Panc1 (cell line): ENCODE measurements at regions not wholly inside any gene's neighbourhood (a gene's known extent, or its start where the extent isn't known, plus 50 kb on each side); places are given as distances from the start of the nearest gene placed in this dataset.

Source experiments
- ATAC-seq: fragments of 200-7000 bp; cut with Tn5 transposase; 2 replicates; pipeline ENCODE4 v1.9.1; 2020; ENCODE audit warnings: mild to moderate bottlenecking, moderate library complexity
- BruUV-seq: library from RNA; stranded (reverse); fragments of 400-500 nt; replicated peaks from 2 replicates; lab custom pipeline; 2021; lab: Mats Ljungman, UMichigan
- CTCF ChIA-PET: fragments of 300-600 bp; sonication (Branson Sonifier 250); formaldehyde crosslinking; loops from one replicate; lab custom pipeline; 2022; ENCODE audit warnings: antibody characterized with exemption; lab: Charles Lee
- POLR2A ChIA-PET: fragments of 300-600 bp; sonication (Branson Sonifier 250); formaldehyde crosslinking; loops from one replicate; lab custom pipeline; 2022; ENCODE audit warnings: antibody characterized with exemption; lab: Charles Lee
- DNase-seq: peaks from one replicate; pipeline ENCODE4 v3.0.0-alpha.2; 2010; ENCODE audit warnings: low read depth, low spot score
- H3K27ac ChIP-seq: 2 replicates; pipeline ENCODE4 v1.5.1; 2011; ENCODE audit warnings: mild to moderate bottlenecking, low read length, inconsistent platforms
- H3K27me3 ChIP-seq: fragments of 200-500 bp; sonication (Bioruptor generic); 2 replicates; pipeline ENCODE4 v1.6.0; 2014; ENCODE audit warnings: low read length, inconsistent platforms; ENCODE audit not compliant: control insufficient read depth, insufficient read depth
- H3K36me3 ChIP-seq: fragments of 200-500 bp; sonication (Bioruptor generic); 2 replicates; pipeline ENCODE4 v1.5.1; 2014; ENCODE audit warnings: inconsistent platforms, mild to moderate bottlenecking, low read length, moderate library complexity; ENCODE audit not compliant: control insufficient read depth, insufficient read depth
- H3K4me1 ChIP-seq: 2 replicates; pipeline ENCODE4 v1.5.1; 2011; ENCODE audit warnings: inconsistent platforms, mild to moderate bottlenecking, low read length, moderate library complexity; ENCODE audit not compliant: control insufficient read depth, insufficient read depth
- H3K4me3 ChIP-seq, 2 experiments: 2 replicates each; pipeline ENCODE4 v1.5.1; 2011 to 2012; ENCODE audit warnings: low read depth in 2 of 2, low read length in 2 of 2, mild to moderate bottlenecking in 2 of 2, inconsistent platforms in 1 of 2, moderate library complexity in 1 of 2
- H3K9me3 ChIP-seq: fragments of 200-500 bp; sonication (Bioruptor generic); 2 replicates; pipeline ENCODE4 v1.5.1; 2014; ENCODE audit warnings: low read depth, mild to moderate bottlenecking, inconsistent platforms, low read length, moderate library complexity; ENCODE audit not compliant: control insufficient read depth, insufficient read depth
- POLR2AphosphoS5 ChIP-seq: IDR thresholded peaks from 2 replicates; pipeline ENCODE4 v1.6.1; 2012; ENCODE audit warnings: mild to moderate bottlenecking, low read depth, low read length, moderate library complexity
- SIN3A ChIP-seq: IDR thresholded peaks from 2 replicates; pipeline ENCODE4 v1.6.1; 2012; ENCODE audit warnings: low read depth, mild to moderate bottlenecking, low read length, moderate library complexity, borderline replicate concordance; ENCODE audit not compliant: insufficient read depth
- TCF7L2 ChIP-seq: IDR thresholded peaks from 2 replicates; pipeline ENCODE4 v1.6.1; 2011; ENCODE audit warnings: mild to moderate bottlenecking, low read depth, low read length, inconsistent platforms
- in situ Hi-C: cut with HindIII; loops from 2 replicates; pipeline ENCODE4 v1.10.0; 2016; ENCODE audit warnings: low sequenced_read_pairs, low pct_unique_long_range_greater_than_20kb
- intact Hi-C: fragments of 100-400 bp; cut with micrococcal nuclease; formaldehyde crosslinking; loops from one replicate; pipeline ENCODE4 v1.10.0; 2022; ENCODE audit not compliant: unreplicated experiment
- TF ChIP-seq, protein P1 (sequence below), 2 experiments: IDR thresholded peaks; 2 replicates each; pipeline ENCODE4 v1.6.1; 2011 to 2012; ENCODE audit warnings: low read depth in 2 of 2, control low read depth in 1 of 2, low read length in 1 of 2, mild to moderate bottlenecking in 1 of 2, moderate library complexity in 1 of 2; ENCODE audit not compliant: insufficient read depth in 1 of 2
- TF ChIP-seq, protein P2 (sequence below): fragments of 450-650 bp; IDR thresholded peaks from 2 replicates; pipeline ENCODE4 v1.5.1; 2017; ENCODE audit warnings: mild to moderate bottlenecking

- intact Hi-C loops (no loop called here), in situ Hi-C loops (no loop called here)
- TF ChIP-seq SIN3A (no peak), POLR2AphosphoS5 (no peak), TCF7L2 (no peak)
- TF ChIP-seq, protein P1, sequence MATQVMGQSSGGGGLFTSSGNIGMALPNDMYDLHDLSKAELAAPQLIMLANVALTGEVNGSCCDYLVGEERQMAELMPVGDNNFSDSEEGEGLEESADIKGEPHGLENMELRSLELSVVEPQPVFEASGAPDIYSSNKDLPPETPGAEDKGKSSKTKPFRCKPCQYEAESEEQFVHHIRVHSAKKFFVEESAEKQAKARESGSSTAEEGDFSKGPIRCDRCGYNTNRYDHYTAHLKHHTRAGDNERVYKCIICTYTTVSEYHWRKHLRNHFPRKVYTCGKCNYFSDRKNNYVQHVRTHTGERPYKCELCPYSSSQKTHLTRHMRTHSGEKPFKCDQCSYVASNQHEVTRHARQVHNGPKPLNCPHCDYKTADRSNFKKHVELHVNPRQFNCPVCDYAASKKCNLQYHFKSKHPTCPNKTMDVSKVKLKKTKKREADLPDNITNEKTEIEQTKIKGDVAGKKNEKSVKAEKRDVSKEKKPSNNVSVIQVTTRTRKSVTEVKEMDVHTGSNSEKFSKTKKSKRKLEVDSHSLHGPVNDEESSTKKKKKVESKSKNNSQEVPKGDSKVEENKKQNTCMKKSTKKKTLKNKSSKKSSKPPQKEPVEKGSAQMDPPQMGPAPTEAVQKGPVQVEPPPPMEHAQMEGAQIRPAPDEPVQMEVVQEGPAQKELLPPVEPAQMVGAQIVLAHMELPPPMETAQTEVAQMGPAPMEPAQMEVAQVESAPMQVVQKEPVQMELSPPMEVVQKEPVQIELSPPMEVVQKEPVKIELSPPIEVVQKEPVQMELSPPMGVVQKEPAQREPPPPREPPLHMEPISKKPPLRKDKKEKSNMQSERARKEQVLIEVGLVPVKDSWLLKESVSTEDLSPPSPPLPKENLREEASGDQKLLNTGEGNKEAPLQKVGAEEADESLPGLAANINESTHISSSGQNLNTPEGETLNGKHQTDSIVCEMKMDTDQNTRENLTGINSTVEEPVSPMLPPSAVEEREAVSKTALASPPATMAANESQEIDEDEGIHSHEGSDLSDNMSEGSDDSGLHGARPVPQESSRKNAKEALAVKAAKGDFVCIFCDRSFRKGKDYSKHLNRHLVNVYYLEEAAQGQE (IDR thresholded peaks at IDR 0.05; ENCODE audit: insufficient read depth in 1 of 2, low read depth in 2 of 2, low read length in 1 of 2), result no peak
- TF ChIP-seq, protein P2, sequence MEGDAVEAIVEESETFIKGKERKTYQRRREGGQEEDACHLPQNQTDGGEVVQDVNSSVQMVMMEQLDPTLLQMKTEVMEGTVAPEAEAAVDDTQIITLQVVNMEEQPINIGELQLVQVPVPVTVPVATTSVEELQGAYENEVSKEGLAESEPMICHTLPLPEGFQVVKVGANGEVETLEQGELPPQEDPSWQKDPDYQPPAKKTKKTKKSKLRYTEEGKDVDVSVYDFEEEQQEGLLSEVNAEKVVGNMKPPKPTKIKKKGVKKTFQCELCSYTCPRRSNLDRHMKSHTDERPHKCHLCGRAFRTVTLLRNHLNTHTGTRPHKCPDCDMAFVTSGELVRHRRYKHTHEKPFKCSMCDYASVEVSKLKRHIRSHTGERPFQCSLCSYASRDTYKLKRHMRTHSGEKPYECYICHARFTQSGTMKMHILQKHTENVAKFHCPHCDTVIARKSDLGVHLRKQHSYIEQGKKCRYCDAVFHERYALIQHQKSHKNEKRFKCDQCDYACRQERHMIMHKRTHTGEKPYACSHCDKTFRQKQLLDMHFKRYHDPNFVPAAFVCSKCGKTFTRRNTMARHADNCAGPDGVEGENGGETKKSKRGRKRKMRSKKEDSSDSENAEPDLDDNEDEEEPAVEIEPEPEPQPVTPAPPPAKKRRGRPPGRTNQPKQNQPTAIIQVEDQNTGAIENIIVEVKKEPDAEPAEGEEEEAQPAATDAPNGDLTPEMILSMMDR, result no peak
- POLR2A ChIA-PET, result no interaction called here
- DNase-seq (no peak), ATAC-seq (no peak)
- Histone ChIP-seq H3K4me1 (no peaks in the 10 kb centered on the region), H3K27me3 (no peaks in the 10 kb centered on the region), H3K4me3 (no peak overlapping the region), H3K27ac (no peak overlapping the region), H3K9me3 (no peaks in the 10 kb centered on the region), H3K36me3 (no peaks in the 10 kb centered on the region)
- CTCF ChIA-PET, result no interaction called here
- no TSS peak for BruUV-seq
Observed at GRCh38 chr11:104830508-104830907, 67.8 kb downstream of the CASP12 start.

DNA sequence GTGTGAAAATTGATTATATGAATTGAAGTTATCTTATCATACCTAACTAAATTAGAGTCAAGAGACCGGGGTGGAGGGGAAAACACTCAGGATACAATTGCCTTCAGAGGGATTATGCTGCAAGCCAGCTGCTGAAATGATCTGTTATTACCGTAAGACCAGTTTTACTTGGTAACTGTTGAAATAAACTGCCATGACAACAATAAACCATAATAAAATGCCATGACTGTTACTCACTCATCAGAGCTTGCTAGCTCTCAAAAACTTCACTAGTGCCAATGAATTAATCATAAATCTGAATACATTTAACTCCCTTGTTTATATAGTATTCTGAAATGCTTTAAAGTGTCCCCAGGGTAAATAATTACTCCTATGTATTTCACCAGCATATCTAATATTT lies 68.2 kb downstream of the CASP12 start:
- in situ Hi-C loops (no loop called here), intact Hi-C loops (no loop called here)
- Histone ChIP-seq H3K4me3 (no peak overlapping the region), H3K36me3 (no peaks in the 10 kb centered on the region), H3K27me3 (no peaks in the 10 kb centered on the region), H3K4me1 (no peaks in the 10 kb centered on the region), H3K27ac (no peak overlapping the region), H3K9me3 (no peaks in the 10 kb centered on the region)
- DNase-seq (no peak), ATAC-seq (no peak)
- BruUV-seq, result no TSS peak
- POLR2A ChIA-PET, result no interaction called here
- CTCF ChIA-PET, result no interaction called here
- no peak for TF ChIP-seq POLR2AphosphoS5
- TF ChIP-seq, protein P1 (IDR thresholded peaks at IDR 0.05; ENCODE audit: insufficient read depth in 1 of 2, low read depth in 2 of 2, low read length in 1 of 2), result no peak
- TF ChIP-seq, protein P2, result no peak
- no peak for TF ChIP-seq TCF7L2
- no peak for TF ChIP-seq SIN3A
